Fibroblast of mammary gland (primary cell): ENCODE measurements at regions not wholly inside any gene's neighbourhood (a gene's known extent, or its start where the extent isn't known, plus 50 kb on each side); places are given as distances from the start of the nearest gene placed in this dataset.

Experiments
- DNase-seq: peaks from one replicate; pipeline ENCODE4 v3.0.0-alpha.2; 2010; ENCODE audit warnings: low read depth
- H3K4me3 ChIP-seq: 2 replicates; pipeline ENCODE4 v1.5.1; 2011; ENCODE audit warnings: low read depth, mild to moderate bottlenecking, low read length, moderate library complexity; ENCODE audit not compliant: control insufficient read depth
- TF ChIP-seq, protein P1 (sequence below): conservative IDR thresholded peaks from 2 replicates; pipeline ENCODE4 v1.5.1; 2011; ENCODE audit warnings: low read depth, low read length, inconsistent platforms; ENCODE audit not compliant: control insufficient read depth, insufficient read depth

DNA sequence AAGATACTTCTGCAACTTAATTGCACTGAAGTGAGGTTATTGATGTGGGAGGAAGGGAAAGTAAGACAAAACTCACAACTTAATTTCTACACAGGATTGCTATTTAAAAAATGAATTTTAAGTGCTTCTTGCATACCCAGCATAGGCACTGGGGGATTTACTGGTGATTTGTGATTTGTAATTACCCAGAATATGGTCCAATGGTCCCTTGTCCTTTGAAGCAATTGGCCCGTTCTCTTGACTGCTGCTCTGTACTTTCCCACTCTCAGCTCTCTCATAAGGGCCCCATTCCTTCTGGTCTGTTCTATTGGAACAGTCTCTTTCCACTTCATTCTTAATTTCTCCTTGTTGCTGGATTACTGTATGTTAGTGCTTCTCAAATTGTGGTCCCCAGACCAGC is 75.4 kb upstream of the SPATA31D4 start:
- no peak for DNase-seq
- H3K4me3 ChIP-seq: no peak overlapping the region
- TF ChIP-seq, protein P1, sequence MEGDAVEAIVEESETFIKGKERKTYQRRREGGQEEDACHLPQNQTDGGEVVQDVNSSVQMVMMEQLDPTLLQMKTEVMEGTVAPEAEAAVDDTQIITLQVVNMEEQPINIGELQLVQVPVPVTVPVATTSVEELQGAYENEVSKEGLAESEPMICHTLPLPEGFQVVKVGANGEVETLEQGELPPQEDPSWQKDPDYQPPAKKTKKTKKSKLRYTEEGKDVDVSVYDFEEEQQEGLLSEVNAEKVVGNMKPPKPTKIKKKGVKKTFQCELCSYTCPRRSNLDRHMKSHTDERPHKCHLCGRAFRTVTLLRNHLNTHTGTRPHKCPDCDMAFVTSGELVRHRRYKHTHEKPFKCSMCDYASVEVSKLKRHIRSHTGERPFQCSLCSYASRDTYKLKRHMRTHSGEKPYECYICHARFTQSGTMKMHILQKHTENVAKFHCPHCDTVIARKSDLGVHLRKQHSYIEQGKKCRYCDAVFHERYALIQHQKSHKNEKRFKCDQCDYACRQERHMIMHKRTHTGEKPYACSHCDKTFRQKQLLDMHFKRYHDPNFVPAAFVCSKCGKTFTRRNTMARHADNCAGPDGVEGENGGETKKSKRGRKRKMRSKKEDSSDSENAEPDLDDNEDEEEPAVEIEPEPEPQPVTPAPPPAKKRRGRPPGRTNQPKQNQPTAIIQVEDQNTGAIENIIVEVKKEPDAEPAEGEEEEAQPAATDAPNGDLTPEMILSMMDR: no peak

DNA sequence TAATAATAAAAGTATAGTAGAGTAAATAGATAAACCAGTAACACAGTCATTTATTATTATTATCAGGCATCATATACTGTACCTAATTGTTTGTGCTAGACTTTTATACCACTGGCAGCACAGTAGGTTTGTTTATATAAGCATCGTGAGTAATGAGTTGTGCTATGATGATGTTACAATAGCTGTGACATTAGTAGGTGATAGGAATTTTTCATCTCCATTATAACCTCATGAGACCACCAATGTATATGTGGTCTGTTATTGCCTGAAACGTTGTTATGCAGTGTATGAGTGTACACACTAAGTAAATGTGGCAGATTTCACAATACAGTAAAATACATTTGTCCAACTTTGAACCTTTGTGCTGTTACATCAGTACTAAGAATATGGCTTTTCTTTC is 72.7 kb upstream of the SPATA31D4 start:
- TF ChIP-seq, protein P1: no peak
- H3K4me3 ChIP-seq: no peak overlapping the region
- peak; percentile 78 for DNase-seq

DNA sequence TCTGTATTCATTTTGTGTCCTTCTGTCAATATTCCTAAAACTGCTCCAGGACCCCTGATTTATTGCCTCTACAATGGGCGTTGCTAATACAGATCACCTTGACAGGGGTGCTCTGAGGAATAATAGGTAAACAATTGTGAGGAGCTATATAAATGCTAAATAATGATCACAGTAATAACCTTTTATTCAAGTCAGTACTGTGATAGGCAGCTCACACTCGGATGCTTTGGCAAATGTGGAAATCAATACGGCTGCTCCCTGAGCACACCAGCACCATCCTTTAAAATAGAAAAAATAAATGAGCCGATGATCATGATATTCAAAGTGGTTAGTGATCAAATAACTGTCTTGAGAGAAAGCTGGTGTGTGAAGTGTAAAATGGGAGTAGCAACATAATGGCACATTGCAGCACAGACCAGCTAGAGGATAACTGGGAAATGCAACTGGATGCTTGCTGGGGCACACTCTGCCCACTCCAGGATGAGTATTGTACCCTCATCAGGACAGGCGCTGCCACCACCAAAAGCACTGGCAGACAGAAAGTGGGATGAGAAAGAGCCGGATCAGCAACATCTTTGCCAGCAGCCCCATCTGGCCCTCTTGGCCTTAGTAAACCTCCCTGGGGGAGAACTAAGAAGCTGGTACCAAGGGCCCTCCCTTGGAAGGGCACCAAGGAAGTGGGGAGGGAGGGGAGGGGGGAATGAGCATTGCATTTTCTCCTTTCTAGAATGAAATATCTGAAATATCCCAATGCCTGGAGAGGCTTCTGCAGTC is 69.4 kb upstream of the SPATA31D4 start:
- no peak for DNase-seq
- no peak overlapping the region for H3K4me3 ChIP-seq
- TF ChIP-seq, protein P1: no peak

DNA sequence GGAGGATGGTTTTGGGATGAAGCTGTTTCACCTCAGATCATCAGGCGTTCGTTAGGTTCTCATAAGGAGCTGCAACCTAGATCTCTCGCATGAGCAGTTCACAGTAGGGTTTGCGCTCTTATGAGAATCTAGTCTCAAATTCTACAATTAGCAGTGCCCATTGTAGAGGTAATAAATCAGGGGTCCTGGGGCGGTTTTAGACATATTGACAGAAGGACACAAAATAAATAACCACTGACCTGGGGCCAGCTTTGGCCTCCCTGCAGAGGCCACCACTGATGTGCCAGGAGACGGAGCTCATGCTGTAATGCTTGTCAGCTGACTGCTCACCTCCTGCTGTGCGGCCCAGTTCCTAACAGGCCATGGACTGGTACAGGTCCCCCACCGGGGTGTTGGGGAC is 67.6 kb upstream of the SPATA31D4 start:
- DNase-seq: no peak
- H3K4me3 ChIP-seq: no peak overlapping the region
- TF ChIP-seq, protein P1: no peak

DNA sequence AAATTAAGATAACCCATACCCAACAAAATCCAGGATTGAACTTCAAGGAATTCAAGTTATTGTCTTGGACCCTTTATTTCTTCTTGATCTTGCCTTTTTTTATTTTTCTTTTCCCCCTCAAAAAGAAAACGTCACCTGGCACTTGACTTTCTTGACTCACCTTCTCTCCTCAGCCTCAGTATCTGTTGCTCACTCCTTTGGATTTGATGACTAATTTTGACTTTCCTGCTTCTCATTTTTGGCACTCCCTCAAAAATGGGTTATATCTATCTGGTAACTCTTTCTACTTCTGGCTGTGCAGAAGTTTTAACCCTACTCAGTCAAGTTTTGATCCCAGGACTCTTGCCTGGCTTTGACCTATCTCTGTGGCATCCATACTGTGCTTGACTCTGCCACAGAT is 66.6 kb upstream of the SPATA31D4 start:
- TF ChIP-seq, protein P1: no peak
- no peak overlapping the region for H3K4me3 ChIP-seq
- peak; percentile 82 for DNase-seq

DNA sequence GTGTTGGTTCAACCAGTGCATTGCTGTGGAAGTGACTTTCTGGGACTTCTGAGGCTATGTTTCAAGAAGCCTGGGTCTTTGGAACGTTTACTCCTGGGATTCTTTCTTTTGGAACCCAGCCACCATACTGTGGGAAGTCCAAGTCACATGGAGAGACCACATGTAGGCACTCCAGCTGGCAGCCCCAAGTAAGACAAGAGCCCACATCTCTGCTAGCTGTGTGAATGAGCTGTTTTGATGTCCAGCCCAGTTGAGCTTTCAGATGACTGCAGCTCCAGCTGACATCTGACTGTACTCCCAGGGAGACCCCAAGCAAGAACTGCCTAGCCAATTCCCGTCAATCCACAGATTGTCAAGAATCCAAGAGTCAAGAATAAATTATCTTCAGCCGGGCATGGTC is 60.1 kb upstream of the SPATA31D4 start:
- TF ChIP-seq, protein P1: no peak
- H3K4me3 ChIP-seq: no peak overlapping the region
- DNase-seq: peak; percentile 43

DNA sequence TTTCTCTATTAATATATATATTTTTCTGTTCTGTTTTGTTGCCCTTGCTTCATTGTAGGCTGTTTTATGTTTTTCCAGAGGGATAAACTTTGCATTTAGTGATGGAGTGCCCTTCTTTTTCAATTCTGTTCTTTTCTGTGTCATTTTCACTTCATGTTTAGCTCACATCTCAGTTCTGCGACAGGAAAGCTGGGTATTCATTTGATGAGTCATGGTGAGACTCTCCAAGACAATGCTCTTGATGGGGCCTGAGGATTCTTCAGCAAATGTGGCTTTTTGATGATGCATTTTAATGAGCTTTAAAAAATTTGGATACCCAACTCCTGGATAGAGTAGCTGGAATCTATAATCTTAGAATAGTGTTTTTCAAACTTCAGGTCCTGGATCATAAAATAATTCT is 56.5 kb upstream of the SPATA31D4 start:
- no peak overlapping the region for H3K4me3 ChIP-seq
- DNase-seq: peak; percentile 78
- TF ChIP-seq, protein P1: no peak
